H1 (cell line): ENCODE measurements at regions not wholly inside any gene's neighbourhood (a gene's known extent, or its start where the extent isn't known, plus 50 kb on each side); places are given as distances from the start of the nearest gene placed in this dataset.
"Not testable (repeated sequence)": the region's sequence is repeated elsewhere in the genome, so short reads cannot be mapped to it uniquely, and the experiment has no call there.

ENCODE experiments used
- CREB1 ChIP-seq: IDR thresholded peaks from 2 replicates; pipeline ENCODE4 v1.6.1; 2012; ENCODE audit warnings: inconsistent platforms
- E2F6 ChIP-seq: IDR thresholded peaks from 2 replicates; pipeline ENCODE4 v1.6.1; 2012; ENCODE audit warnings: inconsistent platforms
- EGR1 ChIP-seq: IDR thresholded peaks from 2 replicates; pipeline ENCODE4 v1.6.1; 2011; ENCODE audit warnings: low read depth, low read length, borderline replicate concordance
- EZH2 ChIP-seq: fragments of 200-600 bp; sonication (generic); IDR thresholded peaks from 2 replicates; pipeline ENCODE4 v1.7.1; 2012; ENCODE audit warnings: low read depth, mild to moderate bottlenecking, moderate library complexity, low read length, inconsistent platforms; ENCODE audit not compliant: severe bottlenecking
- FOSL1 ChIP-seq: IDR thresholded peaks from 2 replicates; pipeline ENCODE4 v1.6.1; 2011; ENCODE audit warnings: mild to moderate bottlenecking, low read depth, low read length, moderate library complexity; ENCODE audit not compliant: insufficient read depth
- JUN ChIP-seq: IDR thresholded peaks from 2 replicates; pipeline ENCODE4 v1.6.1; 2011; ENCODE audit warnings: low read depth, mild to moderate bottlenecking, improper control_type of control experiment, low read length
- POLR2AphosphoS5 ChIP-seq: IDR thresholded peaks from 2 replicates; pipeline ENCODE4 v1.6.1; 2011; ENCODE audit warnings: low read depth, low read length
- SIN3A ChIP-seq, 2 experiments: IDR thresholded peaks in 1 of 2; conservative IDR thresholded peaks in 1 of 2; 2 replicates each; pipeline ENCODE4 v1.6.1; 2011 to 2012; ENCODE audit warnings: low read length in 2 of 2, improper control_type of control experiment in 1 of 2, low read depth in 1 of 2, mild to moderate bottlenecking in 1 of 2
- USF2 ChIP-seq: IDR thresholded peaks from 2 replicates; pipeline ENCODE4 v1.6.1; 2011; ENCODE audit warnings: low read length, improper control_type of control experiment
- YY1 ChIP-seq: IDR thresholded peaks from 2 replicates; pipeline ENCODE4 v1.6.1; 2011; ENCODE audit warnings: low read depth, mild to moderate bottlenecking, low read length
- TF ChIP-seq, protein P1 (sequence below), 3 experiments: IDR thresholded peaks; 1 replicate in 2 of 3; 2 replicates in 1 of 3; pipeline versions ENCODE4 v1.5.1 to v1.6.1; 2011; ENCODE audit warnings: low read length in 3 of 3, mild to moderate bottlenecking in 3 of 3, inconsistent platforms in 2 of 3, low read depth in 1 of 3, moderate library complexity in 1 of 3; ENCODE audit not compliant: insufficient read depth in 1 of 3; ENCODE audit errors: control extremely low read depth in 1 of 3

GRCh38 chr7:57655156-57655871, 205.3 kb downstream of the ZNF716 start:
- TF ChIP-seq, protein P1, sequence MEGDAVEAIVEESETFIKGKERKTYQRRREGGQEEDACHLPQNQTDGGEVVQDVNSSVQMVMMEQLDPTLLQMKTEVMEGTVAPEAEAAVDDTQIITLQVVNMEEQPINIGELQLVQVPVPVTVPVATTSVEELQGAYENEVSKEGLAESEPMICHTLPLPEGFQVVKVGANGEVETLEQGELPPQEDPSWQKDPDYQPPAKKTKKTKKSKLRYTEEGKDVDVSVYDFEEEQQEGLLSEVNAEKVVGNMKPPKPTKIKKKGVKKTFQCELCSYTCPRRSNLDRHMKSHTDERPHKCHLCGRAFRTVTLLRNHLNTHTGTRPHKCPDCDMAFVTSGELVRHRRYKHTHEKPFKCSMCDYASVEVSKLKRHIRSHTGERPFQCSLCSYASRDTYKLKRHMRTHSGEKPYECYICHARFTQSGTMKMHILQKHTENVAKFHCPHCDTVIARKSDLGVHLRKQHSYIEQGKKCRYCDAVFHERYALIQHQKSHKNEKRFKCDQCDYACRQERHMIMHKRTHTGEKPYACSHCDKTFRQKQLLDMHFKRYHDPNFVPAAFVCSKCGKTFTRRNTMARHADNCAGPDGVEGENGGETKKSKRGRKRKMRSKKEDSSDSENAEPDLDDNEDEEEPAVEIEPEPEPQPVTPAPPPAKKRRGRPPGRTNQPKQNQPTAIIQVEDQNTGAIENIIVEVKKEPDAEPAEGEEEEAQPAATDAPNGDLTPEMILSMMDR (IDR thresholded peaks at IDR 0.05; ENCODE audit: control extremely low read depth in 1 of 3, insufficient read depth in 1 of 3, low read depth in 1 of 3, low read length in 3 of 3), result not testable (repeated sequence)
- TF ChIP-seq E2F6; FOSL1; JUN; YY1; EGR1; CREB1; USF2; SIN3A (conservative IDR thresholded peaks at IDR 0.05 in 1 of 2, IDR thresholded peaks at IDR 0.05 in 1 of 2; ENCODE audit: low read depth in 1 of 2, low read length in 2 of 2); POLR2AphosphoS5; EZH2: not testable (repeated sequence)
